Heart right ventricle (tissue), 16 donors: ENCODE measurements at regions not wholly inside any gene's neighbourhood (a gene's known extent, or its start where the extent isn't known, plus 50 kb on each side); places are given as distances from the start of the nearest gene placed in this dataset.

Experiments used
- ATAC-seq, 8 donors: fragments of 200-7000 bp; cut with Tn5 transposase; one replicate each; pipeline ENCODE4 v1.9.1; 2020; ENCODE audit warnings: mild to moderate bottlenecking in 8 of 8, moderate library complexity in 8 of 8, moderate number of reproducible peaks in 1 of 8
- DNase-seq, 2 donors: peaks; one replicate each; pipeline ENCODE4 v3.0.0-alpha.2; 2020
- H3K27ac ChIP-seq, 10 donors: fragments of 200-600 bp; sonication (generic) in 2 of 10; one replicate each; pipeline versions ENCODE4 v1.5.0 to v1.8.0; 2020 to 2022; ENCODE audit warnings: mild to moderate bottlenecking in 3 of 10
- H3K27me3 ChIP-seq, 7 donors: fragments of 200-600 bp; one replicate each; pipeline ENCODE4 v1.8.0; 2021 to 2022; ENCODE audit warnings: mild to moderate bottlenecking in 2 of 7
- H3K36me3 ChIP-seq, 9 donors: fragments of 200-600 bp; sonication (generic) in 1 of 9; one replicate each; pipeline versions ENCODE4 v1.5.0 to v1.8.0; 2020 to 2022; ENCODE audit warnings: mild to moderate bottlenecking in 2 of 9
- H3K4me1 ChIP-seq, 9 donors: fragments of 200-600 bp; sonication (generic) in 1 of 9; one replicate each; pipeline versions ENCODE4 v1.5.0 to v1.8.0; 2020 to 2022; ENCODE audit warnings: mild to moderate bottlenecking in 4 of 9
- H3K4me3 ChIP-seq, 10 donors: fragments of 200-600 bp; sonication (generic) in 2 of 10; one replicate each; pipeline versions ENCODE4 v1.5.0 to v1.8.0; 2020 to 2022; ENCODE audit warnings: mild to moderate bottlenecking in 7 of 10, moderate library complexity in 2 of 10
- H3K9me3 ChIP-seq, 11 donors: fragments of 200-600 bp in 10 of 11; sonication (generic) in 2 of 11; one replicate each; pipeline versions ENCODE4 v1.5.0 to v1.8.0; 2013 to 2022; ENCODE audit warnings: mild to moderate bottlenecking in 2 of 11, control low read depth in 1 of 11, moderate library complexity in 1 of 11
- CTCF ChIP-seq, 9 donors: fragments of 200-600 bp; sonication (generic) in 2 of 9; IDR thresholded peaks; one replicate each; pipeline versions ENCODE4 v1.5.0 to v1.8.0; 2021 to 2022; ENCODE audit warnings: antibody characterized with exemption in 9 of 9, mild to moderate bottlenecking in 5 of 9, moderate library complexity in 1 of 9
- WGBS, 2 donors: extraction: QIAGEN DNeasy Blood & Tissue Kit; methylation state at CpG; one replicate each; pipeline ENCODE4 v1.1.7; 2013; ENCODE audit warnings: inconsistent platforms in 1 of 2; 5-methylcytosine and 5-hydroxymethylcytosine counted together
- intact Hi-C, 10 donors: fragments of 100-400 bp; cut with DNase I; formaldehyde crosslinking; loops; one replicate each; pipeline versions ENCODE4 v1.11.1 to v1.14.2; 2022
- donor health status: Arrhythmogenic right ventricular cardiomyopathy.
- donor health status: ischemic (EF 13 %, LVEDD 7.1; RV severe dilation, severe dysfunction).
- donor health status: healthy with polysubstance abuse.
- donor health status: DM: no; HTN: yes; CAD: no.
- donor health status: DM: no; HTN: no; CAD: no.
- donor health status: ischemic (EF 25% LVEDD 6.9; RV normal size, moderate dysfunction).
- donor health status: ischemic (EF 25% LVEDD 5.7; RV mildly dilated, moderate dysfunction).
- donor health status: healthy.
- donor health status: DM: yes; HTN: yes; CAD: no.
- donor health status: Ischemic cardiomyopathy.
- donor health status: ischemic (EF 35%, LVEDD 5.7; RV mildly dilated, moderate dysfunction).
- donor health status: nonischemic (EF 11% LVEDD 7.7; RV severe dilation, severe dysfunction).
- donor health status: DM: yes; HTN: yes; CAD: no.
- donor health status: PGD.
- donor health status: ischemic (EF 29% LVEDD 5.4; RV normal size, mild dysfunction).
- donor health status: nonischemic (EF 23%, LVEDD 6.1; RV moderate dilation, normal function).

GRCh38 chr11:115927823-115928329 lies 423.7 kb upstream of the CADM1 start:
- Histone ChIP-seq H3K4me3 (no peak overlapping the region), H3K9me3 (no peaks in the 10 kb centered on the region), H3K36me3 (no peaks in the 10 kb centered on the region), H3K27ac (no peak overlapping the region), H3K27me3 (peaks cover 0 to 12% (median 3%) of the 10 kb centered on the region in 7 donors), H3K4me1 (peaks cover 5 to 26% (median 16%) of the 10 kb centered on the region in 9 donors)
- no peak for TF ChIP-seq CTCF (IDR thresholded peaks at IDR 0.05)
- intact Hi-C loops = no loop called here
- WGBS, 2 donors = 90 to 91% methylated on average over 8 of the region's 8 CpGs
- no peak for ATAC-seq
- no peak for DNase-seq

- peaks cover 0 to 21% (median 8%) of the 10 kb centered on the region in 7 donors for H3K27me3 ChIP-seq
- no peak for TF ChIP-seq CTCF (IDR thresholded peaks at IDR 0.05)
- no peaks in the 10 kb centered on the region for H3K9me3 ChIP-seq
- H3K4me1 ChIP-seq = peaks cover 5 to 21% (median 16%) of the 10 kb centered on the region in 9 donors
- ATAC-seq (no peak), DNase-seq (no peak)
- intact Hi-C loops = no loop called here
- 90 to 93% methylated on average over 4 of the region's 4 CpGs for WGBS, 2 donors
- no peaks in the 10 kb centered on the region for H3K36me3 ChIP-seq
- no peak overlapping the region for H3K4me3 ChIP-seq
- no peak overlapping the region for H3K27ac ChIP-seq
These were observed 422.4 kb upstream of the CADM1 start for GRCh38 chr11:115926601-115927000.

GRCh38 chr11:115926138-115926537 lies 421.9 kb upstream of the CADM1 start:
- Histone ChIP-seq H3K4me1 (peaks cover 5 to 16% (median 14%) of the 10 kb centered on the region in 9 donors), H3K4me3 (no peak overlapping the region), H3K27me3 (peaks cover 0 to 26% (median 8%) of the 10 kb centered on the region in 7 donors), H3K9me3 (no peaks in the 10 kb centered on the region), H3K36me3 (no peaks in the 10 kb centered on the region), H3K27ac (no peak overlapping the region)
- intact Hi-C loops = no loop called here
- DNase-seq = no peak
- ATAC-seq = no peak
- WGBS, 2 donors = 85 to 88% methylated on average over 5 of the region's 5 CpGs
- no peak for TF ChIP-seq CTCF (IDR thresholded peaks at IDR 0.05)

GRCh38 chr11:115925568-115926090 lies 421.4 kb upstream of the CADM1 start:
- peaks cover 0 to 31% (median 8%) of the 10 kb centered on the region in 7 donors for H3K27me3 ChIP-seq
- H3K4me3 ChIP-seq = no peak overlapping the region
- no peak for ATAC-seq
- no peak for TF ChIP-seq CTCF (IDR thresholded peaks at IDR 0.05)
- no peak overlapping the region for H3K27ac ChIP-seq
- no peaks in the 10 kb centered on the region for H3K9me3 ChIP-seq
- intact Hi-C loops = no loop called here
- DNase-seq = no peak
- no peaks in the 10 kb centered on the region for H3K36me3 ChIP-seq
- 86 to 89% methylated on average over 3 of the region's 3 CpGs for WGBS, 2 donors
- H3K4me1 ChIP-seq = peaks cover 0 to 11% (median 9%) of the 10 kb centered on the region in 9 donors
